Lung (tissue), 11 donors: ENCODE measurements at regions not wholly inside any gene's neighbourhood (a gene's known extent, or its start where the extent isn't known, plus 50 kb on each side); places are given as distances from the start of the nearest gene placed in this dataset.
A peak's percentile ranks its signal among the peaks of the same experiment; 100 is the strongest.

Experiments
- ATAC-seq: fragments of 200-7000 bp; cut with Tn5 transposase; one replicate; pipeline ENCODE4 v1.9.1; 2020; ENCODE audit warnings: moderate number of reproducible peaks; ENCODE audit not compliant: insufficient read depth, low FRiP score
- DNase-seq, 3 donors: peaks; one replicate each; pipeline ENCODE4 v3.0.0-alpha.2; 2013 to 2017
- H3K27ac ChIP-seq, 2 donors: one replicate each; pipeline ENCODE4 v1.5.1; 2013; ENCODE audit warnings: mild to moderate bottlenecking in 2 of 2, moderate library complexity in 2 of 2, control low read depth in 1 of 2, inconsistent platforms in 1 of 2, low read depth in 1 of 2, low read length in 1 of 2
- H3K27me3 ChIP-seq, 3 donors: one replicate each; pipeline ENCODE4 v1.5.1; 2013; ENCODE audit warnings: low read length in 2 of 3; ENCODE audit not compliant: control insufficient read depth in 3 of 3, insufficient read depth in 3 of 3
- H3K36me3 ChIP-seq, 4 donors: one replicate each; pipeline ENCODE4 v1.5.1; 2013; ENCODE audit warnings: low read length in 4 of 4, mild to moderate bottlenecking in 1 of 4, moderate library complexity in 1 of 4; ENCODE audit not compliant: control insufficient read depth in 4 of 4, insufficient read depth in 4 of 4
- H3K4me1 ChIP-seq, 5 donors: one replicate each; pipeline ENCODE4 v1.5.1; 2013; ENCODE audit warnings: low read length in 5 of 5, mild to moderate bottlenecking in 2 of 5, moderate library complexity in 1 of 5; ENCODE audit not compliant: control insufficient read depth in 5 of 5, insufficient read depth in 5 of 5
- H3K4me3 ChIP-seq: one replicate; pipeline ENCODE4 v1.5.1; 2013; ENCODE audit warnings: mild to moderate bottlenecking, control low read depth, moderate library complexity
- H3K9ac ChIP-seq, 2 donors: one replicate each; pipeline ENCODE4 v1.5.1; 2013; ENCODE audit warnings: low read length in 2 of 2, control low read depth in 1 of 2; ENCODE audit not compliant: insufficient read depth in 1 of 2
- H3K9me3 ChIP-seq, 4 donors: one replicate each; pipeline ENCODE4 v1.5.1; 2013; ENCODE audit warnings: low read length in 3 of 4, mild to moderate bottlenecking in 1 of 4, moderate library complexity in 1 of 4; ENCODE audit not compliant: control insufficient read depth in 4 of 4, insufficient read depth in 3 of 4
- WGBS, 2 donors: extraction: QIAGEN DNeasy Blood & Tissue Kit; methylation state at CpG; one replicate each; pipeline ENCODE4 v1.1.7; 2013; 5-methylcytosine and 5-hydroxymethylcytosine counted together
- TF ChIP-seq, protein P1 (sequence below): IDR thresholded peaks from 2 replicates; pipeline ENCODE4 v1.5.1; 2012; ENCODE audit warnings: mild to moderate bottlenecking; ENCODE audit errors: control extremely low read depth, extremely low read depth
- donor health status: control.
- donor health status: control.
- donor health status: Bipolar disorder and iron deficiency.
- donor health status: healthy.
- donor health status: DM: yes; HTN: yes; CAD: no.

DNA sequence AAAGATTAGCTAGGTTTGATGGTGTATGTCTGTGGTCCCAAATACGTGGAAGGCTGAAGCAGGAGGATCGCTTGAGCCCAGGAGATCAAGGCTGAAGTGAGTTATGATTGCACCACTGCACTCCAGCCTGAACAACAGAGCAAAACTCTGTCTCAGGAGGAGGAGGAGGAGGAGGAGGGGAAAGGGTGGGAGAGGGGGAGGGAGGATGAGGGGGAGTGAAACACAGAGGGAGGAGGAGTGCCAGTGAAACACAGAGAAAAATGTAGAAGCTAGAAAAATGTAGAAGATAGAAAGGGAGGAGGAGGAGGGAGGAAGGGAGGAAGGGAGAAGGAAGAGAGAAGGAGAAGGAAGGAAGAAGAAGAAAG lies 387.5 kb downstream of the MTX2 start:
- Histone ChIP-seq H3K4me1 (no peaks in the 10 kb centered on the region), H3K9me3 (no peaks in the 10 kb centered on the region), H3K27me3 (no peaks in the 10 kb centered on the region), H3K9ac (no peak overlapping the region), H3K36me3 (no peaks in the 10 kb centered on the region), H3K4me3 (no peak overlapping the region), H3K27ac (no peak overlapping the region)
- DNase-seq (no peak), ATAC-seq (no peak)
- TF ChIP-seq, protein P1, sequence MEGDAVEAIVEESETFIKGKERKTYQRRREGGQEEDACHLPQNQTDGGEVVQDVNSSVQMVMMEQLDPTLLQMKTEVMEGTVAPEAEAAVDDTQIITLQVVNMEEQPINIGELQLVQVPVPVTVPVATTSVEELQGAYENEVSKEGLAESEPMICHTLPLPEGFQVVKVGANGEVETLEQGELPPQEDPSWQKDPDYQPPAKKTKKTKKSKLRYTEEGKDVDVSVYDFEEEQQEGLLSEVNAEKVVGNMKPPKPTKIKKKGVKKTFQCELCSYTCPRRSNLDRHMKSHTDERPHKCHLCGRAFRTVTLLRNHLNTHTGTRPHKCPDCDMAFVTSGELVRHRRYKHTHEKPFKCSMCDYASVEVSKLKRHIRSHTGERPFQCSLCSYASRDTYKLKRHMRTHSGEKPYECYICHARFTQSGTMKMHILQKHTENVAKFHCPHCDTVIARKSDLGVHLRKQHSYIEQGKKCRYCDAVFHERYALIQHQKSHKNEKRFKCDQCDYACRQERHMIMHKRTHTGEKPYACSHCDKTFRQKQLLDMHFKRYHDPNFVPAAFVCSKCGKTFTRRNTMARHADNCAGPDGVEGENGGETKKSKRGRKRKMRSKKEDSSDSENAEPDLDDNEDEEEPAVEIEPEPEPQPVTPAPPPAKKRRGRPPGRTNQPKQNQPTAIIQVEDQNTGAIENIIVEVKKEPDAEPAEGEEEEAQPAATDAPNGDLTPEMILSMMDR: no peak
- 81 to 87% methylated on average over 2 of the region's 2 CpGs for WGBS, 2 donors

DNA sequence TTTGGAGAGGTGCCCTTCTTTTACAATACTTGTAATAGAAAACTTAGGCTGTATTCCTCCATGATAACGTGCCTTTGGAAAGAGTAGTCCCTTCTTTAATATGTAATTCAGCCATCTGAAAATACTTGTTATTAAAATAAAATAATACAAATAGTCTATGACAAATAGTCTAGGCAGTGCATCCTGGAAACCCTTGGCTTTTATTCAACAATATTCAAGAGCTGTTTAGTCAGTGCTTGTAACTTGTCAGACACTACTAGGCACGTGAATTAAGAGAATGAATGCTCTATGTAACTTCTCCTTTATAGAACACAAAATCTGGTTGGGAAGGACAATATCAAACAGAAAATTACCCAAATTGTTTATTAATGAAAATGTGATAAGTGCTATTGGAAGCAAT lies 388.2 kb downstream of the MTX2 start:
- no peak overlapping the region for H3K27ac ChIP-seq
- H3K27me3 ChIP-seq: no peaks in the 10 kb centered on the region
- H3K9ac ChIP-seq: no peak overlapping the region
- ATAC-seq: no peak
- H3K9me3 ChIP-seq: no peaks in the 10 kb centered on the region
- no peak for DNase-seq
- H3K4me1 ChIP-seq: no peaks in the 10 kb centered on the region
- TF ChIP-seq, protein P1: no peak
- no peaks in the 10 kb centered on the region for H3K36me3 ChIP-seq
- no peak overlapping the region for H3K4me3 ChIP-seq
- WGBS, 2 donors: 60 to 72% methylated on average over 2 of the region's 2 CpGs

DNA sequence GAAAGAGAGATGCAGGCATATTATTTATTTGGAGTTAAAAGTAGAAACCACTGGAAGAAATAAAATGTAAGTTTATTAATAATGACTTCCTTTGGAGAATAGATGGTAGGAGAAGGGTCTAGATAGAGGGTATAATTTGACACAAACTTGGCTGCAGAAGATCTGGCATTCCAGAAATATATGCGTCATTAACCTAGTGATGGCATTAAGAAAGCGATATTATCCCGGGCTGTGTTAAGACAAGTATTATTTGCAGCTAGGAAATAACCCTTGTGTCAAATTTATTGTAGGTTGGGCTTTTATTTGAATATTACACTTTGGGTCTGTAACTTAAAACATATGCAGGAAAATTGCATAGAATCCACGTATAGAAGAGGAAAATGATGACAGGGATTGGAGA lies 389.5 kb downstream of the MTX2 start:
- TF ChIP-seq, protein P1: no peak
- no peaks in the 10 kb centered on the region for H3K9me3 ChIP-seq
- ATAC-seq (no peak), DNase-seq (no peak)
- no peaks in the 10 kb centered on the region for H3K4me1 ChIP-seq
- no peaks in the 10 kb centered on the region for H3K27me3 ChIP-seq
- H3K27ac ChIP-seq: no peak overlapping the region
- 72 to 82% methylated on average over 4 of the region's 4 CpGs for WGBS, 2 donors
- H3K4me3 ChIP-seq: no peak overlapping the region
- H3K36me3 ChIP-seq: no peaks in the 10 kb centered on the region
- no peak overlapping the region for H3K9ac ChIP-seq

DNA sequence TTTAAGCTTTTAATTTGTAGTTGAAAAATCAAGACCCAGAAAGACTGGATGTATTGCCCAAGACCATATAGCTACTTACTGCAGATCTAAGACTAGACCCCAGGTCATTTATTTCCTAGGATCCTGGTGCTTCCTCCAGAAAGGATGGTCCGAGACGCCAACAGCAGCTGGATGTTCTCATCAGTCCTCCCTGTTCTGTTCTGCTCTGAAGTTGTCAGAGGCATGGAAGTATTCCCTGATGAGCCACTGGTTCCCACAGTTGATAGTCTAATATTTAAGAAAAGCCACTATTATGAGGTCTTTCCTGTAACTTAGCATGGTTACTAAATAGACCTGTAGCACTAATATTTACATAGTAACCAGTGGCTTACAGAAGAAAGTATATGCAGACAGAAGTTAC lies 393.5 kb downstream of the MTX2 start:
- DNase-seq: peak in 1 of 3 donors; percentile 54

More for the DNA sequence above, 393.5 kb downstream of the MTX2 start:
- no peak for ATAC-seq
- Histone ChIP-seq H3K4me3 (no peak overlapping the region), H3K27me3 (no peaks in the 10 kb centered on the region), H3K27ac (no peak overlapping the region), H3K9ac (no peak overlapping the region), H3K36me3 (no peaks in the 10 kb centered on the region), H3K9me3 (no peaks in the 10 kb centered on the region), H3K4me1 (no peaks in the 10 kb centered on the region)
- 81 to 86% methylated on average over 2 of the region's 2 CpGs for WGBS, 2 donors
- TF ChIP-seq, protein P1: no peak
